ENCODE measurements at regions not wholly inside any gene's neighbourhood (a gene's known extent, or its start where the extent isn't known, plus 50 kb on each side); places are given as distances from the start of the nearest gene placed in this dataset.

DNA sequence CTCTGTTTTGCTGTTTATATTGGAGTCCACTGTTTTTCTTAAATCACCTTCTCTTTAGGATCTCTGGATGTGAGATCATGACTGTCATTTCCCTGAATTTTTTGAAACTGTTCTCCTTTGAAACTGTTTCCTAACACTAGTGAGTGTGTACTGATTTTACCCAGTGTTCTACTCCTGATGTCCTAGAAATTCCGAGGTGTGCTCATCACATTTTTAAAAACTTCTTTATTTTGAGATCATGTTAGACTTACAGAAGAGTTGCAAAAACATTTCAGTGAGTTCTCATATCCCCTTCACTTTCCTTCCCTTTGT is 292.6 kb downstream of the NFKBIZ start:
- no peaks in the 10 kb centered on the region for H3K27me3 ChIP-seq (ENCODE audit: control insufficient read depth, insufficient read depth, low read length)
- no peaks in the 10 kb centered on the region for H3K4me1 ChIP-seq (ENCODE audit: control insufficient read depth, extremely low read depth, insufficient read depth, low read length)
- H3K27ac ChIP-seq (ENCODE audit: insufficient read depth, low read length) = no peak overlapping the region
- TF ChIP-seq EZH2 (IDR thresholded peaks at IDR 0.05; ENCODE audit: low read length, missing control alignments) = no peak
- TF ChIP-seq, protein P1, sequence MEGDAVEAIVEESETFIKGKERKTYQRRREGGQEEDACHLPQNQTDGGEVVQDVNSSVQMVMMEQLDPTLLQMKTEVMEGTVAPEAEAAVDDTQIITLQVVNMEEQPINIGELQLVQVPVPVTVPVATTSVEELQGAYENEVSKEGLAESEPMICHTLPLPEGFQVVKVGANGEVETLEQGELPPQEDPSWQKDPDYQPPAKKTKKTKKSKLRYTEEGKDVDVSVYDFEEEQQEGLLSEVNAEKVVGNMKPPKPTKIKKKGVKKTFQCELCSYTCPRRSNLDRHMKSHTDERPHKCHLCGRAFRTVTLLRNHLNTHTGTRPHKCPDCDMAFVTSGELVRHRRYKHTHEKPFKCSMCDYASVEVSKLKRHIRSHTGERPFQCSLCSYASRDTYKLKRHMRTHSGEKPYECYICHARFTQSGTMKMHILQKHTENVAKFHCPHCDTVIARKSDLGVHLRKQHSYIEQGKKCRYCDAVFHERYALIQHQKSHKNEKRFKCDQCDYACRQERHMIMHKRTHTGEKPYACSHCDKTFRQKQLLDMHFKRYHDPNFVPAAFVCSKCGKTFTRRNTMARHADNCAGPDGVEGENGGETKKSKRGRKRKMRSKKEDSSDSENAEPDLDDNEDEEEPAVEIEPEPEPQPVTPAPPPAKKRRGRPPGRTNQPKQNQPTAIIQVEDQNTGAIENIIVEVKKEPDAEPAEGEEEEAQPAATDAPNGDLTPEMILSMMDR (conservative IDR thresholded peaks at IDR 0.05 in 1 of 2, IDR thresholded peaks at IDR 0.05 in 1 of 2; ENCODE audit: low read depth in 1 of 2, low read length in 2 of 2) = no peak
- no peaks in the 10 kb centered on the region for H3K79me2 ChIP-seq (ENCODE audit: control insufficient read depth, insufficient read depth, low read length)
- H4K20me1 ChIP-seq (ENCODE audit: control insufficient read depth, extremely low read depth, insufficient read depth, low read length) = no peaks in the 10 kb centered on the region
- H3K9ac ChIP-seq (ENCODE audit: insufficient read depth, low read length) = no peak overlapping the region
- no peaks in the 10 kb centered on the region for H3K9me3 ChIP-seq (ENCODE audit: control insufficient read depth, insufficient read depth, low read depth, low read length)
- peak overlapping the region; percentile 6 for H2AFZ ChIP-seq (ENCODE audit: low read length)
- H3K4me3 ChIP-seq (replicated peaks in 1 of 4; ENCODE audit: control extremely low read depth in 1 of 4, insufficient read depth in 1 of 4, low read depth in 3 of 4, low read length in 4 of 4) = no peak overlapping the region
- no peak overlapping the region for H3K4me2 ChIP-seq (ENCODE audit: extremely low read depth, insufficient read depth, low read length)
- peak in 1 of 2 donors; percentile 3 for DNase-seq (ENCODE audit: low read depth in 2 of 2)
- H3K36me3 ChIP-seq (ENCODE audit: control insufficient read depth, insufficient read depth, low read length) = no peaks in the 10 kb centered on the region

DNA sequence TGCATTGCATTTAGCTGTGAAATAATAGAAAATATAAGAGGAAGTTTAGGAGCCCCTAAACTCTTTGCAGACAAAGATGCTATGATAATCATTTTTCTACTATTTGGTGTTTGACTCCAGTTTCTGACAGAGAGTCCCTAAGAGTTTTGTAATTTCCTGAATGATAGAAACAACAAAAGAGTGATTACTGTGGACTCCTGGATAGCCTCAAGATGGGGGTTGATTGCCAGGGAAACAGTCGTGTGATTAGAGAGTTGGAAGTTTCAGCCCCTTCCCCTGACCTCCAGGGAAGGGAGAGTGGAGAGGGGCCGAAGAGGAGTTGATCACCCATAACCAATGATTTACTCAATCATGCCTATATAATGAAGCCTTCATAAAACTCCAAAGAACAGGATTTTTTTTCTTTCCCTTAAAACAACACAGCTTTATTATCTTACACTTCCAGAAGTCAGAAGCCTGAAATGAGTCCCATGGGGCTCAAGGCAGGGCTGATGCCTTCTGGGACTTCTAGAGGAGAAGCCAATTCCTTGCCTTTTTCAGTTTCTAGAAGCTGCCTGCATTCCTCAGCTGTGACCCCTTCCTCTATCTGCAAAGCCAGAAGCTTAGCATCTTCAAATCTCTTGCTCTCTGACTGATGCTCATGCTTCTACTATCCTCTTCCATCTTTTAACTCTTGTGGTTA is 292.3 kb upstream of the ZPLD1 start:
- Histone ChIP-seq H3K4me3 (replicated peaks in 1 of 4; ENCODE audit: control extremely low read depth in 1 of 4, insufficient read depth in 1 of 4, low read depth in 3 of 4, low read length in 4 of 4) (no peak overlapping the region), H3K36me3 (ENCODE audit: control insufficient read depth, insufficient read depth, low read length) (no peaks in the 10 kb centered on the region), H4K20me1 (ENCODE audit: control insufficient read depth, extremely low read depth, insufficient read depth, low read length) (no peaks in the 10 kb centered on the region), H3K27ac (ENCODE audit: insufficient read depth, low read length) (no peak overlapping the region), H3K9ac (ENCODE audit: insufficient read depth, low read length) (no peak overlapping the region), H3K79me2 (ENCODE audit: control insufficient read depth, insufficient read depth, low read length) (no peaks in the 10 kb centered on the region), H2AFZ (ENCODE audit: low read length) (no peak overlapping the region), H3K27me3 (ENCODE audit: control insufficient read depth, insufficient read depth, low read length) (no peaks in the 10 kb centered on the region), H3K4me1 (ENCODE audit: control insufficient read depth, extremely low read depth, insufficient read depth, low read length) (no peaks in the 10 kb centered on the region), H3K9me3 (ENCODE audit: control insufficient read depth, insufficient read depth, low read depth, low read length) (no peaks in the 10 kb centered on the region), H3K4me2 (ENCODE audit: extremely low read depth, insufficient read depth, low read length) (no peak overlapping the region)
- TF ChIP-seq, protein P1 (conservative IDR thresholded peaks at IDR 0.05 in 1 of 2, IDR thresholded peaks at IDR 0.05 in 1 of 2; ENCODE audit: low read depth in 1 of 2, low read length in 2 of 2) = no peak
- TF ChIP-seq EZH2 (IDR thresholded peaks at IDR 0.05; ENCODE audit: low read length, missing control alignments) = no peak
- no peak for DNase-seq (ENCODE audit: low read depth in 2 of 2)

DNA sequence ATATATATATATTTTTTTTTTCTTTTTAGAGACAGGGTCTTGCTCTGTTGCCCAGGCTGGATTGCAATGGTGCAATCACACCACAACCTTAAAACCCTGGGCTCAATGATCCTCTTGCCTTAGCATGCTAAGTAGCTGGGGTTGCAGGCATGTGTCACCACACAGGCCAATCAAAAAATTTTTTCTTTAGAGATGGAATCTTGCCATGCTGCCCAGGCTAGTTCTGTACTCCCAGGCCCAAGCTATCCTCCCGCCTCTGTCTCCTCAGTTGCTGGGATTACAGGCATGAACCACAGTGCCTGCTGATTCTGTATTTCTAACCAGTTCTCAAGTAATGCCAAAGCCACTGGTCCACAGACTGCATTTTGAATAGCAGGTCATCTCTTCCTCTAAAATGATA is 291.3 kb upstream of the ZPLD1 start:
- H3K9me3 ChIP-seq (ENCODE audit: control insufficient read depth, insufficient read depth, low read depth, low read length) = no peaks in the 10 kb centered on the region
- H3K27me3 ChIP-seq (ENCODE audit: control insufficient read depth, insufficient read depth, low read length) = no peaks in the 10 kb centered on the region
- no peak overlapping the region for H3K4me2 ChIP-seq (ENCODE audit: extremely low read depth, insufficient read depth, low read length)
- H3K27ac ChIP-seq (ENCODE audit: insufficient read depth, low read length) = no peak overlapping the region
- no peaks in the 10 kb centered on the region for H3K79me2 ChIP-seq (ENCODE audit: control insufficient read depth, insufficient read depth, low read length)
- H2AFZ ChIP-seq (ENCODE audit: low read length) = no peak overlapping the region
- no peak overlapping the region for H3K4me3 ChIP-seq (replicated peaks in 1 of 4; ENCODE audit: control extremely low read depth in 1 of 4, insufficient read depth in 1 of 4, low read depth in 3 of 4, low read length in 4 of 4)
- no peaks in the 10 kb centered on the region for H4K20me1 ChIP-seq (ENCODE audit: control insufficient read depth, extremely low read depth, insufficient read depth, low read length)
- no peaks in the 10 kb centered on the region for H3K4me1 ChIP-seq (ENCODE audit: control insufficient read depth, extremely low read depth, insufficient read depth, low read length)
- no peaks in the 10 kb centered on the region for H3K36me3 ChIP-seq (ENCODE audit: control insufficient read depth, insufficient read depth, low read length)
- no peak for DNase-seq (ENCODE audit: low read depth in 2 of 2)
- H3K9ac ChIP-seq (ENCODE audit: insufficient read depth, low read length) = no peak overlapping the region
- TF ChIP-seq, protein P1 (conservative IDR thresholded peaks at IDR 0.05 in 1 of 2, IDR thresholded peaks at IDR 0.05 in 1 of 2; ENCODE audit: low read depth in 1 of 2, low read length in 2 of 2) = no peak
- no peak for TF ChIP-seq EZH2 (IDR thresholded peaks at IDR 0.05; ENCODE audit: low read length, missing control alignments)

Data from fibroblast of lung (primary cell).